ENCODE measurements at regions not wholly inside any gene's neighbourhood (a gene's known extent, or its start where the extent isn't known, plus 50 kb on each side); places are given as distances from the start of the nearest gene placed in this dataset.

DNA sequence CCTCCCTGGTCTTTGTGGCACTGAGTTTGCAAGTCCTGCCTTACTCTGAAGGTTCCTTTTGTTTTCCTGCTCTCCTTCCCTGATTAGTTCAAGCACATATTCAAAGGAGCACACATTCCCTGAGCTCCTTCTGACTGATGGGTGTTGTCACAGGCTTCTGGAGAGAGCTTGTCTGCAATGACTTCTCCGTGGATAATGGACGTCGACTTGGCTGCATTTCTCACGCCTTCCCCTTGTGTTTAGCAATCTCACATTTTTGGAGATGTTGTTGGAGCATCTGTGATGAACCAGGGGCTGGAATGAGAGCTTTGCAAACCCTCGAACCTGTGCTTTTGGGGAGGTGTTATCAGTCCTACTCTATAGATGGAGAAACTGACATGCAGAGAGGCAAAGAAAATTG is 375.4 kb upstream of the PROK2 start:
- Mint-ChIP-seq H3K4me3 (no peak overlapping the region), H3K36me3 (ENCODE audit: low read depth) (no peaks in the 10 kb centered on the region), H3K9me3 (no peaks in the 10 kb centered on the region), H3K4me1 (ENCODE audit: low read depth) (no peaks in the 10 kb centered on the region), H3K27ac (no peak overlapping the region), H3K27me3 (ENCODE audit: low read depth) (peaks cover 3% of the 10 kb centered on the region)

DNA sequence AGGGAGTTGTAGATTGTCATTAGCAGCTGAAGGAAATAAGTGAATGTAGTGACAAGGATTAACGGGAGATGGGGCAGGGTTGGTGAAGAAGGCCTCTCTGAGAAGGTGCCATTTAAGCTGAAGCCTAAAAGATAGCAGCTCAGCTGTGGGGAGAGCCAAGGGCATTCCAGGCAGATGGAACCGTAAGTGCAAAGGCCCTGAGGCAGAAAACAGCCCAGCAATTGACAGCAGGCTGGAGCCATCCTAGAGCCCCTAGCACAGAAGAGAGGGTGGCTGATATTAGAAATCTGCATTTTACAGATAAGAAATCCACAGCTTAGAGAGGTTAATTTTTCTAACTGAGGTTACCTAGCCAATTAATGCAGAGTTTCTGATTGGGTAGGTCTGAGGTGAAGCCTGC is 374.5 kb upstream of the PROK2 start:
- no peak overlapping the region for H3K4me3 Mint-ChIP-seq
- H3K36me3 Mint-ChIP-seq (ENCODE audit: low read depth) = no peaks in the 10 kb centered on the region
- no peaks in the 10 kb centered on the region for H3K9me3 Mint-ChIP-seq
- no peaks in the 10 kb centered on the region for H3K4me1 Mint-ChIP-seq (ENCODE audit: low read depth)
- H3K27ac Mint-ChIP-seq = no peak overlapping the region
- peaks cover 3% of the 10 kb centered on the region for H3K27me3 Mint-ChIP-seq (ENCODE audit: low read depth)

DNA sequence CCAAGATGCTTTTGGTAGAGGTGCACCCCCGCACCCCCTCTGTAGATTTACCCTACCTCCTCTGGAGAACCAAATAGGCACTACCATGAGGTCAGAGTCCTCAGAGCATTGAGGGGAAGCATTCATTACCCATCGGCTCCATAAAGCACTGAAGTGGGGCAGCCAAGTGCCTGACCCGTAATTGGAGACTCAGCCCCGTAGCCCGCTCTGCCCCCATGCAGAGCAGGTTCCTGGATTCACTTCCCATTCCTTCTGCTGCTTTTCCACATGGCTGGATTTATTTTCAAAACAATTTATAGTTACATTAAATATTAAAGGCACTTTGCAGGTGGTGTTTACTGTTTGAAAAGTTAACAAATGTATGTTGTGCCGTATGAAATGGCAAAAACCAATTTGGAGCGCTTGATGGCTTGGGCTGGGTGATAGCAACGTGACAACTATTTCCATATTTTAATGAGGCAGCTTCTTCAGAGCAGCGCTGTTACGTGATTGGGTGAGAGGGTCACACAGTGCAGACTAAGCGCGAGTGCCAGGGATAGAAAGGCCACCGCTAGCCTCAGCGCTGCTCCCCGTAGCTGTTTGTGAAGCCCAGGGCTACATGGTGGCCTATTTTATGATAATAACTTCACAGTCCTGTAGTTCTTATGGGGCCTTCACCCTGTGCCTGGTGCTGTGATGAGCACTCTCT is 373.8 kb upstream of the PROK2 start:
- H3K9me3 Mint-ChIP-seq = peaks cover 2% of the 10 kb centered on the region
- no peaks in the 10 kb centered on the region for H3K4me1 Mint-ChIP-seq (ENCODE audit: low read depth)
- H3K36me3 Mint-ChIP-seq (ENCODE audit: low read depth) = no peaks in the 10 kb centered on the region
- H3K4me3 Mint-ChIP-seq = no peak overlapping the region
- H3K27ac Mint-ChIP-seq = no peak overlapping the region
- H3K27me3 Mint-ChIP-seq (ENCODE audit: low read depth) = peaks cover 3% of the 10 kb centered on the region

DNA sequence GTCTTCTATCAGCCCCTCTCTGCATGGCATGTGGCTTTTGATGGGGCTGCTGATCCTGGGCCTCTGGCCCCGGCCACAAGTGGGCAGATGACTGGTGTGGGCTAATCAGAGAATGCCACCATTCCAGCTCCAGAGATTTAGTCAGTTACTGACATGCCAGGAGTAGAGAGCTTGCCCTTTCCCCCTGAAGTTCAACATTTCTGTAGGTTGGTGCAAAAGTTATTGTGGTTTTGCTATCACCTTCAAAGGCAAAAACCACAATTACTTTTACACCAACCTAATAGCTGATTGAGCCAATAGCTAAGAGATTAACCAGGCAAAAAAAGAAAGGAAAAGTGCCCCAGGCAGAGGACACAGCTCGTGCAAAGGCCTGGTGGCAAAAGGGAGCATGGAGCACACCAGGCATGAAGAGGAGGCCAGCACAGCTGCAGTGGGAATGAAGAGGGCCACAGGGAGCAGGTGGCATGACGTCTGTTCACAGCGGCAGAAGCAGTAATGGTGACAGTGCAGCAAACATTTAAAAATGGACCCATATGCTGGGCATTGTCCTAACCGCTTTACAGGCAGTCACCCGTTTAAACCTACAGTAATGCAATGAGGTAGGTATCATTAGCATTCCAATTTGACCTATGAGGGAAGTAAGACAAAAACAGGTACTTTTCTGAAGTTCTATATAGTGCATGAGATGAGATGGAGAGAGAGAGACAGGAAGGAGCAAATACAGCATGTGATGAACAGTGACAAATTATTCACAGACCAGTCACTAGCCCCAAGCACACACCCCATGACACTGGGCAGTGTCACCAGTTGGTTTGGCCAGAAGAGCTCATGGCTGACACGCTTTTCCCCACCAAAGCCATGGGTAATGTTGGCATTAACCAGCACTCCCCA is 373.0 kb upstream of the PROK2 start:
- Mint-ChIP-seq H3K4me3 (no peak overlapping the region), H3K4me1 (ENCODE audit: low read depth) (no peaks in the 10 kb centered on the region), H3K36me3 (ENCODE audit: low read depth) (no peaks in the 10 kb centered on the region), H3K9me3 (peaks cover 4% of the 10 kb centered on the region), H3K27me3 (ENCODE audit: low read depth) (peaks cover 3% of the 10 kb centered on the region), H3K27ac (no peak overlapping the region)

DNA sequence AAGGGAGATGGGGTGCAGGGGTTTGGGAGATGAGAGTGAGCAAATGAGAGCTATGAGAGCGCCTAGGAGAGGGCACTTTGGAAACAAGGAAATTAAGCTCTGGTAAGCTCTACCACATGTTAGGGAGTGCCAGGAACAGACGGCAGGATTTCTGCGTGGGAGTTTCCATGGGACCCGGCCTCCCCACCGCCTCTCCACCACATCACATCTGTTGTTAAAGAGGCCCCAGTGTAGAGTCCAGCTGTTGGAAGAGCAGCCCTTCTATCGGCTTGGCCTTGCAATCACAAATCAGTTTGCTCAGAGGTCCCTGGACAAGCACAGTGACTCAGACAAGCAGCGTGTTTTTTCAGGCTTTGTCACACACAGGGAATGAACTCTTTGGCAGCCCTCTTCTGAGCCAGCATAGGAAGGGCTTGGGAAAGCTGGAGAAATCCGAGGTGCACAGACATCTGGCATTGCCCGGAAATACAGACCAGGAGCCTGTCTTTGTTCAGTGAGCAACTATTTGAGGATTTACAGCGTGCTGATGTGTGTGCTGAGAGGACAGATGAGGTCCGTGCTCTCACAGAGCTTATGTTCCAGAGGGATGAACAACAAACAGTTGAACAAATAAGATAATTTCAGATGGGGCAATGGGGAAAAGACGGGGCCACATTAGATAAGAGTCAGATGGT is 370.6 kb upstream of the PROK2 start:
- no peaks in the 10 kb centered on the region for H3K4me1 Mint-ChIP-seq (ENCODE audit: low read depth)
- no peaks in the 10 kb centered on the region for H3K36me3 Mint-ChIP-seq (ENCODE audit: low read depth)
- peaks cover 3% of the 10 kb centered on the region for H3K27me3 Mint-ChIP-seq (ENCODE audit: low read depth)
- H3K27ac Mint-ChIP-seq = no peak overlapping the region
- H3K9me3 Mint-ChIP-seq = peaks cover 4% of the 10 kb centered on the region
- no peak overlapping the region for H3K4me3 Mint-ChIP-seq

DNA sequence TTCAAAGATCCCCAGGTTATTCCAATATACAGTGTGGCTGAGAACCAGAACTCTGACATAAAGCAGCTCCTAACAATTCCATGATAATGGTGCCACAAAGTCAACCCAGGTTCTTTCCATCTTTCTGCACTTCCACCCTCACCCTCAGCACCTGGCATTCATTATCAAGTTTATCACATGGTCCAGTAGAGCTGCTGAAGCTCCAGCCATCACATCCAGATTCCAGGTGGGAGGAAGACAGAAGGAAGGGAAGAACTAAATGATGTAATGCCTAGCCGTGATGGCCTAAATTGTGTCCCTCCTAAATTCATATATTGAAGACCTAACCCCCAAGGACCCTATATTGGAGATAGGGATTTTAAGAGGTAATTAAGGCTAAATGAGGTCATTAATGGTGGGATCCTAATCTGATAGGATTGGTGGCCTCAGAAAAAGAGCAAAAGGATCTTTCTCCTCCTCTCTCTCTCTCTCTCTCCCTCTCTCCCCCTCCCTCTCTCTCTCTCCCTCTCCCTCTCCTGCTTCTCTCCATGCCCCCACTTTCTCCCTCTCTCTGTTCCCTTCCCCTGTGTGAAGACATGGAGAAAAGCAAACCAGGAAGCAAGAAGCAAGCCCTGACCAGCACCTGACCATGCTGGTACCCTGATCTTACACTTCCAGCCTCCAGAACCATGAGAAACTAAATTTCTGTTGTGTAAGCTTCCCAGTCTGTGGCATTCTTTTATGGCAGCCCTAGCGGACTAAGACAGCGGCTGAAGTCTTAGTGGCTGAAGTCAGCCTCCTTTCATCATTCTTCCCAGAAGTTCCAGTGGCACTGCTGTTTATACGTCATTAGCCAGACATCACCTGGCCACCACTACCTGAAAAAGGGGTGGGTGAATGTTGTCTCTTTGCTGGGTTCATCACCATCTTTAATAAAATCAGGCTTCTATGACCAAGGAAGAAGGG is 369.7 kb upstream of the PROK2 start:
- Mint-ChIP-seq H3K9me3 (peaks cover 4% of the 10 kb centered on the region), H3K27me3 (ENCODE audit: low read depth) (no peaks in the 10 kb centered on the region), H3K36me3 (ENCODE audit: low read depth) (no peaks in the 10 kb centered on the region), H3K27ac (no peak overlapping the region), H3K4me1 (ENCODE audit: low read depth) (no peaks in the 10 kb centered on the region), H3K4me3 (no peak overlapping the region)

DNA sequence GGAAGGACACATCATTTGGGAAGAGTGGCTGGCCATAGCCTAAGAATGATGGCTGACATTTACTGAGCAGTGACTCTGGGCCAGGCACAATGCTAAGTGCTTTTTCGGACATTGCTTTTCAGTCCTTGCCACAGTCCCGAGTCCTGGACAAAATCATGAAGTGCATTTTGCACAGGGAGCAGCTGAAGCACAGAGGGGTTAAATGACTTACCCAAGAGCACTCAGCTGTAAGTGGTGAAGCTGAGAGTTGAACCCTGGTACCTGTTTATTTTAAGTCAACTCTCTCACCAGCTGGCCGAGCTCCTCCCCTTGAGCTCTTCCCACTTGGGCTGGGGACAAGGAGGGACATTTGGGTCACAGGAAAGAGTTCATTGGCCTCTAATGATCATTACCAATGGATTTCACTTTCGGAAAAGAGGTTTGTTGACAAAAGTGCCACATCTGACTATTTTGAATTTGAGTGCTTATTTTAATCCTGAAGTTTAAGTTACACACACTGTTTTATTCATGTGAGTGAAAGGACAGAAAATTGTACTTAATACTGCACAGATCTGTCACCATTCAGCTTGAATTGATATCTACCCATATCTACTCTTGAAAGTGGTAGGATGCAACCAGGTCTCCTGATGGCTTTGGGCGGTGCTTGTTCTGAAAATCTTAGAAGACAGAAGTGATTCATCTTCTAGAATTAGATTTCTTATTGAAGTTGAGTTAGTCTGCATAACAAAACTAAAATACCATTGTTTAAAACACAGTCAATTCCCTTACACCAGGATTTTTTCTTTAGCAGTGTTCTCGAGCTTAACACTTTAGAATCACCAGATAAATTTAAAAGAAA is 368.7 kb upstream of the PROK2 start:
- Mint-ChIP-seq H3K27me3 (ENCODE audit: low read depth) (no peaks in the 10 kb centered on the region), H3K9me3 (peaks cover 13% of the 10 kb centered on the region), H3K4me3 (no peak overlapping the region), H3K27ac (no peak overlapping the region), H3K36me3 (ENCODE audit: low read depth) (peaks cover 3% of the 10 kb centered on the region), H3K4me1 (ENCODE audit: low read depth) (no peaks in the 10 kb centered on the region)

DNA sequence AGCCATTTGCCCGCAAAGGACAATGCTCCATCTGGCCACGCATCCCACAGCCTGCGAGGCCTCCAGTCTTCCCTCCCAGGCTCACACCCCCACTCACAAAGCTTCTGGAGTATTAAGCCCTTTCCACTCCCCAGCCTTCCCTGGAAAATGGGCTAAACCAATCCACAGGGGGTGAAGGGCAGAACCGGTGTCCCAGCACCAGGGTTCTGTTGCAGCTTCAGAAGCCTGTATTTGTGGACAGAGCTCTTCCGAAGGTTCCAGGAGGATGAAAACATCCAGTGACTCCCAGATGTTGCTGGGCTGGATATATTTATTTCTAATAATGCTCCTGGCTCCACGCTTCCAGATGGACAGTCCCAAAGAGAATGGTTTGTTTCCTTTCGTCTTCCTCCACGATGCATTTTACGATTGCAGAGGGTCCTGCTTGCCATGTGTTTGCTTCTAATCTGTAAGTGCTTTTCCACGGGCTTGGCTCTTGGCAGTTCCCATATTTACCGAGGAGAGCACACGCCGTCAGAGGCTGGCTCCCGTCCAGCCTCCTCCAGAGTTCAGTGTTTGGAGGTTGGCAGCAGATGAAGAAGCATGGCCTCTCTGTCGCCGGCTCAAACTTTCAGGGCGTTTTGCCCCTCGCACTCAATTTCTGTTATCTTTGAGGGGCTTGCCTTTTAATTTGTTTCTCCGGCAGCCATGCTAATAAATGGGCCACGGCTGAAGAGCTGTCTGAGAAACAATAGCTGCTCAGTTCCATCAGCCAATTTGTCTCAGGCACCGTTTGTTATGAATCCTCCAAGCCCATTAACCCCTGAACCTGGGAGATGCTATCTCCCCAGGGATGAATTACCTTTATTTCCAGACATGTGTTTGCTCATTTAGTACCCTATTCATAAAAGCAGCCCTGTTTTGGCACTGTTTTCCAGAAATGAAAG is 367.9 kb upstream of the PROK2 start:
- Mint-ChIP-seq H3K36me3 (ENCODE audit: low read depth) (peaks cover 11% of the 10 kb centered on the region), H3K9me3 (peaks cover 22% of the 10 kb centered on the region), H3K4me1 (ENCODE audit: low read depth) (peaks cover 6% of the 10 kb centered on the region), H3K27me3 (ENCODE audit: low read depth) (no peaks in the 10 kb centered on the region), H3K27ac (no peak overlapping the region), H3K4me3 (no peak overlapping the region)

DNA sequence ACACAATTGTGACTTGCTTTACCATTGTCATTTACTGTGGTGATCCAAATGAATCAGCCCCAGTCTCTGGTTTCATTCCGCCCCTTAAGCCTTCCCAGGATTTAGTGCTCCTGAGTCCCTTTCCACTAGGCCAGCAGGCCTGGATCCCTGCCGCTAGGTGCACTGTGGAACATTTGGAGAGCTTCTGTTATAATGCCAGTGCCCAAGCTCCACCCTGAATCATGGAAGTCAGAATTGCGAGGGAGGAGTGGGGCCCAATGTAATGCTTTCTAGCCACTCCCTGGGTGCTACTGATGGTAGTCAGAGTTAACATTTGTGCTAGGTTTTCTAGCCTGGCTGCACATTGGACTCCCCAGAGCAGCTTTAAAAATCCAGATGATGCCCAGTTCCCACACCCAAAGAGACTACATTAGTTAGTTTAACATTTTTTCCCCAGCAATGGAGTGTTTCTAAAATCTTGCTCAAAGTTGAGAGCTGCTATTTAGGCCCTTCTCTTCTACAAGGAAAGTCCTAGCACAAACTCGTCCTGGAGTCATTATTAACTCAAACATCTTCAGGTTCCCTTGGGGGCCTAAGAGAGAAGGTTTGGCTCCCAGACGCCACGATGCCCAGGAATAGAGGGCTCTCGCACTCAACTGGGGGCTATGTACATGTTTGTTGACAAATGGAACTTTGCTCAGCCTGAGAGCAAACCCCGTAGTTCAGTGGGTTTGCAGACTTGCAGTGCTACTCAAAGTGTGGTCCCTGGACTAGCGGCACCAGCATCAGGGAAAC is 366.7 kb upstream of the PROK2 start:
- H3K4me1 Mint-ChIP-seq (ENCODE audit: low read depth) = peaks cover 6% of the 10 kb centered on the region
- H3K36me3 Mint-ChIP-seq (ENCODE audit: low read depth) = peaks cover 11% of the 10 kb centered on the region
- no peak overlapping the region for H3K27ac Mint-ChIP-seq
- H3K9me3 Mint-ChIP-seq = peaks cover 22% of the 10 kb centered on the region
- no peaks in the 10 kb centered on the region for H3K27me3 Mint-ChIP-seq (ENCODE audit: low read depth)
- H3K4me3 Mint-ChIP-seq = no peak overlapping the region

DNA sequence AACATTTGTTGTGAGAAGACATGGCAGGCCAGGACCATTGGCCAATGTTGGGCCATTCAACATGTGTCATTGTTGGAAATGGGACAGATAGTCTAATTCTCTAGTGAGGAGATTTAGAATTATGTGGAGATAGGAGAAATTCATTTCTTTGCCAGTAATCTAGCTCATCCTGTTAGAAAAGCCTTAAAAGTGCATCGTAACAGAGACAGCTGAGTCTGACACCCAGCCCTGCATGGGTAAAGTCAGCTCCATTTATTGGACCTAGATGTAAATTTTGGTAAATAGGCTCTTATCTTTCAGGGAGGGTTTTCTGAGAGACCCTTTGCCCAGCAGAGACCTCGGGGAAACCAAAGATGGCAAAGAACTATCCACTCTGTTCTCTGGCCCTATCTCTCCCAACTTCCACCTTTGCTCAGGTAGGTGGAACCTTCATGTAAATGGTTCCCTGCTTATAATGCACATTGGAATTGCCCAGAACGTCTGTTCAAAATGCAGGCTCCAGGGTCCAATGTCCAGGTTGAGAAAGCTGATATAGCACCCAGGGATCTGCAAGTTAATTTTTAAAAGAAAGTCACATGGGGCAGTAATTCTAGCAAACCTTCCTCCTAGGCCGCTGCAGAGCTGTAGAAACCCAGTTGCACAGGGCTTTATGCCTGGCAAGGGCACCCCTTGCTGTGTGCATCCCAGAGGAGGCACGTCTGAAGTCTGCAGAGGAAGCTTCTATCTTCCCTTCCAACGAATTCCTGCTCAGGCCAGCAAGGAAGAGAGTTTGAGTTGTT is 365.9 kb upstream of the PROK2 start:
- Mint-ChIP-seq H3K4me3 (no peak overlapping the region), H3K27ac (no peak overlapping the region), H3K4me1 (ENCODE audit: low read depth) (peaks cover 6% of the 10 kb centered on the region), H3K36me3 (ENCODE audit: low read depth) (peaks cover 11% of the 10 kb centered on the region), H3K27me3 (ENCODE audit: low read depth) (no peaks in the 10 kb centered on the region), H3K9me3 (peaks cover 22% of the 10 kb centered on the region)

DNA sequence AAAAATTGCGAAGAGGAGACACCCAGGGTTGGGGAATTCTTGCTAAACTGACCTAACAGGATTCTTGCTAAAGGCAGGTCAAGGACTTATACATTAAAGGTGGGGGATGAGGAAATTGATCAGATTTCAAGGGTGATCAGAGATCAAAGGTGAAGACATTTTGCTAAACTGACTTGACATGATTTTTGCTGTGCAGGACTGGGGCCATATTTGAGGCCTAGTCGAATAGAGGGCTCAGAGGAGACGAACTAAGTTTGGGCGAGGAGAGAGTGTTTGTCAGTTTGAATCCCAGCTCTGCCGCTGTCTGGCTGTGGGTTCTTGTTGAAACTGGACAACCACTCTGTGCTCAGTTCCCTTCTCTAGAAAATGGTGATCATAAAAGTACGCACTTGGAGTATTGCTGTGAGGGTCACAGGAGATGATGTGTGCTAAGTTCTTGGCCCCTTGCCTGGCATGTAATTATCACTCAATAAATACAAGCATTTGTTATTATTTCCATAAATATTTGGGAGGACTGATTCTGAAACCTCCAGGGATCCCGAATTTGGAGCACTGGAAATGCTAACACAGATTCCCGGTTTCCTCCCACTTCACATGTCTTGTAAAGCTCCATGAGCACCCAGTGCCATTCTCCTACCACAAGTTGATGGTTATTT is 364.8 kb upstream of the PROK2 start:
- H3K4me3 Mint-ChIP-seq = no peak overlapping the region
- H3K27me3 Mint-ChIP-seq (ENCODE audit: low read depth) = no peaks in the 10 kb centered on the region
- no peak overlapping the region for H3K27ac Mint-ChIP-seq
- peaks cover 22% of the 10 kb centered on the region for H3K9me3 Mint-ChIP-seq
- H3K4me1 Mint-ChIP-seq (ENCODE audit: low read depth) = peaks cover 12% of the 10 kb centered on the region
- H3K36me3 Mint-ChIP-seq (ENCODE audit: low read depth) = peaks cover 11% of the 10 kb centered on the region
